Endothelial cell of umbilical vein (primary cell): ENCODE measurements at regions not wholly inside any gene's neighbourhood (a gene's known extent, or its start where the extent isn't known, plus 50 kb on each side); places are given as distances from the start of the nearest gene placed in this dataset.

Experiments
- EZH2 ChIP-seq: IDR thresholded peaks from 2 replicates; pipeline ENCODE4 v1.6.1; 2012; ENCODE audit warnings: borderline replicate concordance, low read depth, mild to moderate bottlenecking, moderate library complexity, low read length, inconsistent platforms; ENCODE audit not compliant: severe bottlenecking
- JUN ChIP-seq: IDR thresholded peaks from 2 replicates; pipeline ENCODE4 v1.6.1; 2011; ENCODE audit warnings: borderline replicate concordance, low read depth; ENCODE audit not compliant: insufficient read length, insufficient read depth
- POLR2A ChIP-seq: IDR thresholded peaks from 2 replicates; pipeline ENCODE4 v1.6.1; 2012; ENCODE audit warnings: low read depth, mild to moderate bottlenecking, control low read depth, low read length
- TF ChIP-seq, protein P1 (sequence below), 2 donors: IDR thresholded peaks; 1 replicate in 1 of 2; 2 replicates in 1 of 2; pipeline ENCODE4 v1.5.1; 2011; ENCODE audit warnings: low read length in 2 of 2, mild to moderate bottlenecking in 2 of 2, moderate library complexity in 2 of 2, control low read depth in 1 of 2, inconsistent platforms in 1 of 2, low read depth in 1 of 2; ENCODE audit not compliant: insufficient read depth in 1 of 2; ENCODE audit errors: extremely low read depth in 1 of 2
- TF ChIP-seq, protein P2 (sequence below): IDR thresholded peaks from 2 replicates; pipeline ENCODE4 v1.6.1; 2011; ENCODE audit not compliant: insufficient read depth, insufficient read length

DNA sequence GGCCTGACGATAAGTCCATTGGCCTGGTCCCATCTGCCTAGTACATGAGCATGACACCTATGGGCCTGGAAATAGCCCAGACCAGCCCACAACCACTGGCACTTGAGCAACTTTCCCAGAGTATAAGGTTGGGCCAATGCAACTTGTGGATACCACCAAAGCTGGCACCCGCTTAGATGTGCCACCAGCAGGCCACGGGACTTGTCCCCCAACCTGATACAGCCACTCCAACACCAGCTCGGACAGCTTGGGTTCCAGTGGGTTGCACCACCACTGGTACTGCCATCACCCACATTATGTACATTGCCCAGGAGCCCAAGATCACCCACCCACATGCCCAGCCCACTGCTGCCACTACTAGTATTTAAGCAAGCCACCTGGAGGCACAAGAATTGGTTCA is 381.2 kb downstream of the GBE1 start:
- TF ChIP-seq, protein P1, sequence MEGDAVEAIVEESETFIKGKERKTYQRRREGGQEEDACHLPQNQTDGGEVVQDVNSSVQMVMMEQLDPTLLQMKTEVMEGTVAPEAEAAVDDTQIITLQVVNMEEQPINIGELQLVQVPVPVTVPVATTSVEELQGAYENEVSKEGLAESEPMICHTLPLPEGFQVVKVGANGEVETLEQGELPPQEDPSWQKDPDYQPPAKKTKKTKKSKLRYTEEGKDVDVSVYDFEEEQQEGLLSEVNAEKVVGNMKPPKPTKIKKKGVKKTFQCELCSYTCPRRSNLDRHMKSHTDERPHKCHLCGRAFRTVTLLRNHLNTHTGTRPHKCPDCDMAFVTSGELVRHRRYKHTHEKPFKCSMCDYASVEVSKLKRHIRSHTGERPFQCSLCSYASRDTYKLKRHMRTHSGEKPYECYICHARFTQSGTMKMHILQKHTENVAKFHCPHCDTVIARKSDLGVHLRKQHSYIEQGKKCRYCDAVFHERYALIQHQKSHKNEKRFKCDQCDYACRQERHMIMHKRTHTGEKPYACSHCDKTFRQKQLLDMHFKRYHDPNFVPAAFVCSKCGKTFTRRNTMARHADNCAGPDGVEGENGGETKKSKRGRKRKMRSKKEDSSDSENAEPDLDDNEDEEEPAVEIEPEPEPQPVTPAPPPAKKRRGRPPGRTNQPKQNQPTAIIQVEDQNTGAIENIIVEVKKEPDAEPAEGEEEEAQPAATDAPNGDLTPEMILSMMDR (IDR thresholded peaks at IDR 0.05; ENCODE audit: extremely low read depth in 1 of 2, insufficient read depth in 1 of 2, low read depth in 1 of 2, low read length in 2 of 2), result no peak
- TF ChIP-seq POLR2A, result no peak
- TF ChIP-seq JUN, result no peak
- no peak for TF ChIP-seq EZH2
- TF ChIP-seq, protein P2, sequence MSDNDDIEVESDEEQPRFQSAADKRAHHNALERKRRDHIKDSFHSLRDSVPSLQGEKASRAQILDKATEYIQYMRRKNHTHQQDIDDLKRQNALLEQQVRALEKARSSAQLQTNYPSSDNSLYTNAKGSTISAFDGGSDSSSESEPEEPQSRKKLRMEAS, result no peak
